ENCODE measurements at regions not wholly inside any gene's neighbourhood (a gene's known extent, or its start where the extent isn't known, plus 50 kb on each side); places are given as distances from the start of the nearest gene placed in this dataset.
A peak's percentile ranks its signal among the peaks of the same experiment; 100 is the strongest.

- no peak for DNase-seq
These were observed 1483.2 kb downstream of the PCDH7 start for GRCh38 chr4:32203340-32203739.

DNA sequence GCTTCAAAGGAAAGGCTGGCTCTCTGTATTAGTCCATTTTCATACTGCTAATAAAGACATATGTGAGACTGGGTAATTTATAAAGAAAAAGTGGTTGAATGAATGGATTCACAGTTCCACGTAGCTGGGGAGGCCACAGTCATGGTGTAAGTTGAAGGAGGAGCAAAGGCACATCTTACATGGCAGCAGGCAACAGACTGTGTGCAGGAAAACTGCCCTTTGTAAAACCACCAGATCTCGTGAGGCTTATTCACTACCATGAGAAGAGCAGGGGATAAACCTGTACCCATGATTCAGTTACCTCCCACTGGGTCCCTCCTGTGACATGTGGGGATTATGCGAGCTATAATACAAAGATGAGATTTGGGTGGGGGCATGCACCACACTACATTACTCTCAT, 1486.6 kb downstream of the PCDH7 start:
- no peak for DNase-seq

GRCh38 chr4:32207456-32207855, 1487.3 kb downstream of the PCDH7 start:
- no peak for DNase-seq

DNA sequence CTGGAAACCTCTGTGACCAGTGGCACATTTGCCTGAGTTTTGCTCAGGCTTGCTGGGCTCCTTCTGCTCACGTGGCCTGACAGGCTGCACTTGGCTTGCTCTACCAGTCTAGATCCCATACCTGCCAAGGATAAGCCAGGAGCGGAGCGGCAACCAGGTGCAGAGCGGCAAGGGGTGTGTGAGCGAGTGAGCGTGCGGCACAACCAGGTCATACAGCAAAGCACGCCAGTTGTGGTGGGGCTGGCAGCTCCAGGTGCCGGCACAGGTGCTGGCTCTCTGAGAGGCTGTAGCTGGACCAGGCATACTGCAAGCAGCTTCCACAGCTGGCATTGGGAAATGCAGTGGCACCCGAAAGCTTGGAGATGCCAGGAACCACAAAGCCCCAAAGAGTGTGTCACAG, 1495.1 kb downstream of the PCDH7 start:
- DNase-seq = no peak

- no peak for DNase-seq
These were observed 1496.3 kb downstream of the PCDH7 start for GRCh38 chr4:32216502-32216901.

DNA sequence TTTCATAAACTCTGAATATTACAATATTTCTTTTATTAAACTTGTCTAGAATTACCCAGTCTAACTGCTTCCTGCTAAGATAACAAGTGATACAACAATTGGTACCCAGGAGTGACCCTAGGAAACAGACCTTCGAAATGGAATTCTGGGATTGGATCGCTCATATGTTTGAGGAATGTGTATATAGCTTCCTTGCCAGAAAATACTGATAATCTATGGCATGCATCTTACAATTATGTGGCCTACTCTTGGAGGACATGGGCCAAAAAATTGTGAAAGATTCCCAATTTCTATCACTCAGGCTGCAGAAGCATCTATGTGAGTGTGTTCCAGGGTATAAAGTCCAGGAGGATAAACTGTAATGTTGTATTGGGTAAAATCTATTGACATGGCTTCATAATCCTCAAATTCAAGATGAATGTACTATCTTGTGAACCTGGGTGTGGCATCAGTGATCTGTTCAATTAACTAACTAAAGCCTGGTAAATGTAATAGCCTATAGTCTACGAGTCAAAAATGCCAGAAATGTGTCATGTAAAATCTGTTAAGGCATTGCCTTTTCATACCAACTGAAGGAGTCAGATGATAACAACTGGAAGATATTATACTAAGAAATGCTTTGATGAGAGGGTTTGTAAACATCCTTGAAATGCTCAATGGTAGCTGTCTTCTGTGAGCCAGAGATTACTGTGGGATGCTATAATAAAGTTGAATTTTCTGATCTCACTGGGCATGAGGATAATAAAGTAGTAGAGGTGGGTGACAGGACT, 1499.3 kb downstream of the PCDH7 start:
- DNase-seq = no peak

DNA sequence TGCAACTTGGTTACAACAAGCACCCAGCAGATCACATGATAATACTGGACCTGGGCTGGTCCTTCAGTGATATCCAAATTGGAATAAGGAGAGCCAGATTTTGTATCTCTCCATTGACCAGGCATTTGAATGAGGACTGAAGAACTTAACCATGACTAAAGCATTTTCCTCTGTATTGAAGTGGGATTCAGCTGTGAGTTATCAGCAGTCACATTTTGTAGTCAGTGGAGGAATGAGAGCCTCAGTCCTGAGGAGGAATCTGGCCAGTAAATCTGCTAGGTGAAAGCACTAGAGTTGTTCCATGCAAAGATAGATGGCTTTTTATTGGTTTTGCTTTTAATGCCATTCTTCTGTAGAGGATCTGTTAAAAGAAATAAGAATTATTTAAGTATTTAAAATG, 1506.0 kb downstream of the PCDH7 start:
- DNase-seq = no peak

DNA sequence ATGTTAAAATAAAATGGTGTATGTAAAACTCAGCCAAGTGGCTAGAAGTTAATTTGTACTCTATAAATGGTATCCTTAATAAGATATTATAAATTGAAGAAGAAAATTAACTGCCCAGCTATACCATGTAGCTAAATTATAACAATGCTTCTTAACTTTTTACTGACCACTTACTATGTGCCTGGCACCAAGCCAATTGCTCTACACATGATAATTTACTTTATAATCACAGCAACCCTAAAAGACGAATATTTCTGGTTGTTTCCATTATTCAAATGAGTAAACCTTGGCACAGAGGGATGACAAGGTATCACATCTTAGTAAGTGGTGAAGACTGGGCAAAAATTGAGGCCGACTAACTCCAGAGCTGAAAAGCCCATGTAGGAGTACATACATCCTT, 1506.6 kb downstream of the PCDH7 start:
- no peak for DNase-seq

DNA sequence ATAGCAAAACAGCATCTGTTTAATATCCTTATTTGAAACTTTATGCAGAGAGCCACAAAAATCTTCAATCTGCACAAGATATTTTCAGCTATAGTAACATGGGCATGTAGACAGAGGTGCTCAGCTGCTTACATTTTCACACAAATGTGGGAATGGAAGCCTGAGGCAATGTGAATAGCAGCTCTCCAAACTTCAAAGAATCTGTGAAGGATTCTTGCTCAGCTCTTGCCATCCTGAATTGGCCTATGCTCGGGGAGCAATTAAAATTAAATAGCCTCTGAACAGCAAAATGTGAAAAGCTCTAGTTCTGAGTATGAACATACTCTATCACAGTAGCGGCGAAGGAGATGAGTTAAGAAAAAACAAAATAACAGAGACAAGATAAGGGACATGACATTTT, 1523.8 kb downstream of the PCDH7 start:
- DNase-seq = no peak

GRCh38 chr4:32249040-32249439, 1528.9 kb downstream of the PCDH7 start:
- no peak for DNase-seq

GRCh38 chr4:32251126-32251525, 1531.0 kb downstream of the PCDH7 start:
- no peak for DNase-seq

GRCh38 chr4:32251926-32252325, 1531.8 kb downstream of the PCDH7 start:
- DNase-seq = no peak

- peak; percentile 2 for DNase-seq
These were observed 1534.0 kb downstream of the PCDH7 start for GRCh38 chr4:32254216-32254615.

DNA sequence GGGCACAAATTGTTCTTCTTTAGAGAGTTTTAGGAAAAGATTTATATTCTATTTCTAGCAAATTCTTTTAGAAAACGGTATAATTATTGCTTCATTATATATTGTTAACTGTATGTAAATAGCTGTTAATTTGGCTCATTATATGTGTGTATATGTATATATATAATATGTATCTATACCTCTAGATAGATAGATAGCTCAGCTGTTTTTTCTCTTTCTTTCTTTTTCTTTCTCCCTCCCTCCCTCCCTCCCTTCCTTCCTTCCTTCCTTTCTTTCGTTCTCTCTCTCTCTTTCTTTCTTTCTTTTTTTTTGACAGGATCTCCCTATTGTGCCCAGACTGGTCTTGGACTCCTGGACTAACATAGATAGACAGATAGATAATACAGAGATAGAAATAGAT, 1538.8 kb downstream of the PCDH7 start:
- DNase-seq = no peak

DNA sequence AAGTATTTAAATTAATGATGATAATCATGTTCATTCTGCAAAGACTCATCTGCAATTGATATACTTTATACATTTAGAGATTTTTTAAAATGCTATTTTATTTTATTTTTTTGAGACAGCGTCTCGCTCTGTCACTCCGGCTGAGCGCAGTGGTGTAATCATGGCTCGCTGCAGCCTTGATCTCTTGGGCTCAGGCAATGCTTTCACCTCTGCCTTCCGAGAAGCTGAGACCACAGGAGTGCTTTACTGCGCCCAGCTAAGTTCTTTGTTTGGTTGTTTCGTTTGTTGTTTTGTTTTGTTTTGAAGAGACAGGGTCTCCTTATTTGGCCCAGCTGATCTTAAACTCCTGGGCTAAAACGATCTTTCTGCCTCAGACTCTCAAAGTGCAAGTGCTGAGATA, 1541.0 kb downstream of the PCDH7 start:
- DNase-seq = no peak

DNA sequence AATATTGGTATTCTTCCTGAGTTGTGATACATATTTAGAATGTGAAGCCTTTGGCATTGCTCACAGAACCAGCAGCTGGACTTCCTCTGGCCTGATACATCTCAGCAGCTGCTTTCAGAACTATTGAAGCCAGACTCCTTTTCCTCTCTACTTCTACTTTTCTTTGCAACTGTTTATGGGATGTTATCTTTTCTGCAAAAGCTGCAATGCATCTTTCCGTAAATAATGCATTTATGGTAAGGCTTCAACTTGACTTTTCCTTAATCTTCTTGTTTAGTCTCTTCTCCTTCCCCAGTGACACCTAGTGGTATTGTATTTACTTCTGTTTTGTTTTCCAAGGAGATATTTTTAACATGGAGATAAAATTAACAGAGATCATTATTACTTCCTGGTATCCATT, 1548.7 kb downstream of the PCDH7 start:
- DNase-seq = no peak

- DNase-seq = no peak
These were observed 1569.9 kb downstream of the PCDH7 start for GRCh38 chr4:32290102-32290501.

- no peak for DNase-seq
These were observed 1598.8 kb downstream of the PCDH7 start for GRCh38 chr4:32318926-32319325.

DNA sequence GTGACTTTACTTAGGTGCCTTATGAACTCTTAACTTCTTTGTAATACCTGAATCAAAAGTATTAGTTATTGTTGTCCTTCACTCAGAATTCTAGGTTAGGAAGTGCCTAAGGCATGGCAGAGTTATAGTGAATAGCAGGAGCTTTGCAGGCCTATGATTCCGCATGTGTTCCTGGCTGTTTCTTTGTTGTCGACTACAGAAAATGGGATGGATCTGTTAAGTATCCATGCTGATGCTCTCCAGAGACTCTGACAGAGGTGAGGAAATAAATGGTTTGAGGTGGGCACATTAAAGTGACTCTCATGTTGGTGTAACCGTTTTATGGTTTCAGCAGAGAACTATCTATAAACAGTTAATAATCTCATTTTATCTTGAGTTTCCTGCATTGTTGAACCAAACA, 1601.3 kb downstream of the PCDH7 start:
- no peak for DNase-seq

DNA sequence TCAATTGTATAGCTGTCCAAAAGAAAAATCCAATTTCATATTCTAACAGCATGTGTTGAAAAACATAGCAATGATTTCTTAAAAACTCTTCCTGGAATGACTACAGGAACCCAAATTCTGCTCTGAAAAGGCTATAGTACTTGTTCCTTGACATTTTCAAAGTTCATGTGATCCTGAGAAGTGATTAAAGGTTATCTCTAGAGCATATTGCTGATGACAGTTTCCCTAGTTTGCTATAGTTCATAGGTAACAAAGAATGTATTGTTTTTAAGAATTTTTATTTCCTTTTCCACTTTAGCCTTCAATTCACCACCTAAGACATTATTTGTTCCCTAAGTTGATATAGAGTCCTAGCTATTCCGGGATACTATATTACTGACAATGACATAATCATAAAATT, 1614.6 kb downstream of the PCDH7 start:
- DNase-seq = no peak

- no peak for DNase-seq
These were observed 1617.2 kb downstream of the PCDH7 start for GRCh38 chr4:32337403-32337802.

DNA sequence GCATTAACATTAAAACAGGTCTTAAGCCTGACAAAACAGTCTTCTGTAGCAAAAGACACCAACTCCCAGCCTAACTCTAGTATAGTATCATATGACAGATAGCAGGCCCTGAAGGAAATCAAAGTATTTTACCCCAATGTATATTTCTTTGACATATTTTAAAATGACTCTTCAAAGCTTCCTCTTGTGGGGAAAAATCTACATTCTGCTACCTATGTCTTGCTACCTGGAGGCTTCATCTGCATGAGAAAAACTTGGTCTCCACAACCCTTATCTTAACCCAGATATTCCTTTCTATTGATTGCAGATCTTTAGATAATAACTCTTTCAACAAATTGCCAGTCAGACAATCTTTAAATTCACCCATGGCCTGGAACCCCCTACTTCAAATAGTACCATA, 1620.4 kb downstream of the PCDH7 start:
- DNase-seq = no peak

DNA sequence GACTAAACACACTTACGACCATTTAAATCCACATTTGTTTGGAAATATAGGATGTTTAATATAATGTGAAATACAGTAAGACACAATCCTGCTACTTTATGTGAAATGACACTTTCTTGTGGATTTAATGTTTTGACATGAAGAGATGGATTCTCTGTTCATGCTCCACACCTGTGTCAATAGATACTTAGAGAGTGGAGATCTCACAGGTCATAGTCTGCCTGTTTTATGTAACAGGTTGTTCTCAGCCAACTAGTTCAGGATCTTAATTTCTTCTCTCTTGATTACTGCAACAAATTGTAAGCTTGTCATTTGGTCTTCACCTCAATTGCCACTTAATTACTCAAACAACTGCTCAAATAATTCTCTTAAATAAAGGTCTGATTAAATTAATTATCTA, 1621.2 kb downstream of the PCDH7 start:
- no peak for DNase-seq

DNA sequence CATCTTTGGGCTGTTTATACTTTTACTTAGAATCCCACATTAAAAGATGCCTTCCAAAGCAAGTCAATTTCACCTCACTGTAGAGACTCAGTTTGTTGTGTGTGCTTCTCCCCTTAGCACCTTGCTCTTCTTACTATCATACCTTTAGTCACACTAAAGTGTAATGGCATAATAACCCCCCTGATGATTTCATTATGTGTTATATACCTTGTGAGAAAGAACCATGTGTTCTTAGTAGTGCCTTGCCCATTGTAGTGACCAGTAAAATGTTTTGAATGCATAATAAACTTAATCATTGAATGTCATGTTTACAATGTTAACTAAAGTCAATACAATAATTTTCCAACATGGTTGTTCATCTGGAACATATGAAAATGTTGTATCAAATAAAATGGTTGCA, 1621.9 kb downstream of the PCDH7 start:
- no peak for DNase-seq

DNA sequence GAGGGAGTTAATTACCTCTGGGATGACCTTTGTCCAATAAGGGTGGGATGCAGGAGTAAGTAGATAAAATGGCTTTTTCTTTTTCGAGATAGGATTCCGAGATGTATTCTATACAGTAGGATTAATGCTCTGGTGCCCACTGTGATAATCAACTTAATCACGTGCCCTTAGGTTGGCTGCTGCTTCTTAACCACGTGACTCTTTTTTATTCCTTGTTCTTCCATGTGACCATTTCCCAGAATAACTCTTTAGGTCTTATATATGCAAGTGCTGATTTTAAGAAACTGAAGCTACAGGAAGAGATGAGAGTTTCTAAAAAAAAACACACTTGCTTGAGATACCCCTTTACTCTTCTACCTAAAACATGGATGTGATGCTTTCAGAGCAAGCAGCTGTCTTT, 1628.9 kb downstream of the PCDH7 start:
- DNase-seq = no peak

DNA sequence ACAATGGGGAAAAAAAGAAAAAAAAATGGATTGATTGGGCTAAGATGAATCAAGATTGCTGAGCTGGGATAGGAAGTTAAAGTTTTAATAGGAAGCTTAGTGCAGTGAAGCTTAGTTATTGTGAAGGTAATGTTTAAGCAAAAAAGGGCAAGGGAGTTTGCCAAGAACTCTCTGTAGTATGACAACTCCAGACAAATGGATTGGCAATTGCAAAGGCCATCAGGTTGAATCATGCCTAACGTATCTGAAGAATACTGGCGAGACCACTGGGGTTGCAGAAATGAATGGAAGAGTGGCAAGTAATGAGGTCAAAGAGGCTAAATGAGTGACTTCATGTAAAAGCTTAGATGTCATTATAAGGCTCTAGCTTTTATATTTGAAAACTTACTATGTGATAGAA, 1654.0 kb downstream of the PCDH7 start:
- no peak for DNase-seq
